Psoas muscle (tissue), 7 donors: ENCODE measurements at regions not wholly inside any gene's neighbourhood (a gene's known extent, or its start where the extent isn't known, plus 50 kb on each side); places are given as distances from the start of the nearest gene placed in this dataset.

ENCODE experiments used
- ATAC-seq, 4 donors: fragments of 200-7000 bp; cut with Tn5 transposase; one replicate each; pipeline ENCODE4 v1.9.1; 2020; ENCODE audit warnings: moderate library complexity in 3 of 4, mild to moderate bottlenecking in 2 of 4
- DNase-seq, 2 donors: peaks; one replicate each; pipeline ENCODE4 v3.0.0-alpha.2; 2020
- H3K27ac ChIP-seq: fragments of 200-600 bp; one replicate; pipeline ENCODE4 v1.8.0; 2022
- H3K27me3 ChIP-seq, 3 donors: fragments of 200-600 bp in 1 of 3; one replicate each; pipeline versions ENCODE4 v1.6.1 to v1.8.0; 2013 to 2022; ENCODE audit warnings: low read length in 2 of 3, mild to moderate bottlenecking in 2 of 3, moderate library complexity in 1 of 3; ENCODE audit not compliant: insufficient read depth in 3 of 3
- H3K36me3 ChIP-seq, 2 donors: fragments of 200-600 bp in 1 of 2; one replicate each; pipeline versions ENCODE4 v1.6.1 to v1.8.0; 2013 to 2022; ENCODE audit warnings: low read depth in 1 of 2, mild to moderate bottlenecking in 1 of 2, moderate library complexity in 1 of 2; ENCODE audit not compliant: insufficient read depth in 1 of 2
- H3K4me1 ChIP-seq: fragments of 200-600 bp; one replicate; pipeline ENCODE4 v1.8.0; 2022
- H3K4me3 ChIP-seq: fragments of 200-600 bp; one replicate; pipeline ENCODE4 v1.8.0; 2022; ENCODE audit warnings: mild to moderate bottlenecking
- H3K9me3 ChIP-seq: fragments of 200-600 bp; one replicate; pipeline ENCODE4 v1.8.0; 2022
- WGBS, 3 donors: extraction: QIAGEN DNeasy Blood & Tissue Kit; methylation state at CpG; one replicate each; pipeline versions ENCODE4 v1.1.6 to v1.1.7; 2013; 5-methylcytosine and 5-hydroxymethylcytosine counted together
- intact Hi-C, 2 donors: fragments of 100-400 bp; cut with DNase I; formaldehyde crosslinking; loops; one replicate each; pipeline versions ENCODE4 v1.11.0 to v1.14.2; 2022
- TF ChIP-seq, protein P1 (sequence below): fragments of 200-600 bp; IDR thresholded peaks from one replicate; pipeline ENCODE4 v1.8.0; 2022; ENCODE audit warnings: antibody characterized with exemption
- donor health status: healthy with polysubstance abuse.
- donor health status: DM: no; HTN: no; CAD: no; lungs with moderate emphysema.
- donor health status: Bipolar disorder and iron deficiency.
- donor health status: healthy.
- donor health status: DM: yes; HTN: yes; CAD: no.
- donor health status: DM: no; HTN: no; CAD: no.
- donor health status: DM: yes; HTN: yes; CAD: no.

GRCh38 chr1:195450794-195451193, 1157.4 kb downstream of the KCNT2 start:
- H3K27me3 ChIP-seq, result no peaks in the 10 kb centered on the region
- H3K36me3 ChIP-seq, result no peaks in the 10 kb centered on the region
- WGBS, 3 donors, result 82 to 85% (median 82%) methylated on average over 2 of the region's 2 CpGs
- no peaks in the 10 kb centered on the region for H3K4me1 ChIP-seq
- TF ChIP-seq, protein P1, sequence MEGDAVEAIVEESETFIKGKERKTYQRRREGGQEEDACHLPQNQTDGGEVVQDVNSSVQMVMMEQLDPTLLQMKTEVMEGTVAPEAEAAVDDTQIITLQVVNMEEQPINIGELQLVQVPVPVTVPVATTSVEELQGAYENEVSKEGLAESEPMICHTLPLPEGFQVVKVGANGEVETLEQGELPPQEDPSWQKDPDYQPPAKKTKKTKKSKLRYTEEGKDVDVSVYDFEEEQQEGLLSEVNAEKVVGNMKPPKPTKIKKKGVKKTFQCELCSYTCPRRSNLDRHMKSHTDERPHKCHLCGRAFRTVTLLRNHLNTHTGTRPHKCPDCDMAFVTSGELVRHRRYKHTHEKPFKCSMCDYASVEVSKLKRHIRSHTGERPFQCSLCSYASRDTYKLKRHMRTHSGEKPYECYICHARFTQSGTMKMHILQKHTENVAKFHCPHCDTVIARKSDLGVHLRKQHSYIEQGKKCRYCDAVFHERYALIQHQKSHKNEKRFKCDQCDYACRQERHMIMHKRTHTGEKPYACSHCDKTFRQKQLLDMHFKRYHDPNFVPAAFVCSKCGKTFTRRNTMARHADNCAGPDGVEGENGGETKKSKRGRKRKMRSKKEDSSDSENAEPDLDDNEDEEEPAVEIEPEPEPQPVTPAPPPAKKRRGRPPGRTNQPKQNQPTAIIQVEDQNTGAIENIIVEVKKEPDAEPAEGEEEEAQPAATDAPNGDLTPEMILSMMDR, result no peak
- intact Hi-C loops, result no loop called here
- DNase-seq (no peak), ATAC-seq (no peak)
- no peak overlapping the region for H3K27ac ChIP-seq
- no peak overlapping the region for H3K4me3 ChIP-seq
- H3K9me3 ChIP-seq, result no peaks in the 10 kb centered on the region

GRCh38 chr1:195439661-195440060, 1168.6 kb downstream of the KCNT2 start:
- 76 to 87% (median 82%) methylated on average over 2 of the region's 2 CpGs for WGBS, 3 donors
- Histone ChIP-seq H3K4me3 (no peak overlapping the region), H3K27ac (no peak overlapping the region), H3K9me3 (no peaks in the 10 kb centered on the region), H3K4me1 (no peaks in the 10 kb centered on the region), H3K27me3 (no peaks in the 10 kb centered on the region), H3K36me3 (no peaks in the 10 kb centered on the region)
- intact Hi-C loops, result no loop called here
- TF ChIP-seq, protein P1, result no peak
- DNase-seq (no peak), ATAC-seq (no peak)

DNA sequence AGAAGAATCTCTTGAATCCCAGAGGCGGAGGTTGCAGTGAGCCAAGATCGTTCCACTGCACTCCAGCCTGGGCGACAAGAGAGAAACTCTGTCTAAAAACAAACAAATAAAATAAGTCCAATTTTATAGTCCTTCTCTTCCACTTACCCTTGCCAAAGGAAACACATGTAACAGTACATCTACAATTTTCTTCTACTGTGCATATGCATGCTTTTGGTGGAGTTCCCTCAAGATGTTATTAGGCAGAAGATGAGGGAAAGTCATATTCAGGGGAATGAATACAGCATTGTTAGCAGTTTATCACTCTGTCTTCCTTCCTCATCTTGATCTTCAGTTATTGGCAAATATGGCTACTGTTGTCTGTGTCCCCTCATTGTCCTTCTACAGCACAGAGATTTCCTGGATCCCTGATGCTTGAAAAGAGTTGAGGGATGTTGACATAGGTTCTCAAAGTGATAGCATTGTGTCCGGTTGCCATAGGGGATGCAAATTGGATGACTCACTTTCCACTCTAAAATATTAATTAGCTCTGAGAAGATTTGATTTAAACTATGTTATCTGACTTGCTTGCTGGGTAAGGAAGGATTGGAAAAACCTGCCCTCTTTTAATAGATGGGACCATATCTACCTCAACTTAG, 1173.6 kb downstream of the KCNT2 start:
- no peaks in the 10 kb centered on the region for H3K36me3 ChIP-seq
- H3K4me1 ChIP-seq, result no peaks in the 10 kb centered on the region
- intact Hi-C loops, result no loop called here
- WGBS, 3 donors, result 80 to 92% (median 84%) methylated on average over 4 of the region's 4 CpGs
- H3K4me3 ChIP-seq, result no peak overlapping the region
- no peaks in the 10 kb centered on the region for H3K9me3 ChIP-seq
- DNase-seq (no peak), ATAC-seq (no peak)
- TF ChIP-seq, protein P1, result no peak
- H3K27ac ChIP-seq, result no peak overlapping the region
- H3K27me3 ChIP-seq, result no peaks in the 10 kb centered on the region

DNA sequence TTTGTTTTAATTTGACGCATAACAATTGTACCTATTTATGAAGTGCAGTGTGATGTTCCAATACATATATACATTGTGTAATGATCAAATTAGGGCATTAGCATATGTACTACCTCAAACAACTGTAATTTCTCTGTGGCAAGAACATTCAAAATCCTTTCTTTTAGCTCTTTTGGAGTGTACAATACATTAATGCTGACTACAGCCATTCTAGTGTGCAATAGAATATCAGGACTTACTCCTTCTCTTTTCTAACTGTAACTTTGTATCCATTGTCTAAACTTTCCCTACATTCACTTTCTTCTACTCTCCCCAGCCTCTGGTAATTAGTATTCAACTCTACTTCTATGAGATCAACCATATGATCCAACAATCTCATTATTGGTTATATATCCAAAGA, 1177.4 kb downstream of the KCNT2 start:
- no peak overlapping the region for H3K27ac ChIP-seq
- H3K4me3 ChIP-seq, result no peak overlapping the region
- WGBS, 3 donors, result 86 to 95% (median 94%) methylated on average over 1 of the region's 1 CpG

More for the DNA sequence above, 1177.4 kb downstream of the KCNT2 start:
- DNase-seq (no peak), ATAC-seq (no peak)
- TF ChIP-seq, protein P1, result no peak
- intact Hi-C loops, result no loop called here
- Histone ChIP-seq H3K27me3 (no peaks in the 10 kb centered on the region), H3K4me1 (no peaks in the 10 kb centered on the region), H3K36me3 (no peaks in the 10 kb centered on the region), H3K9me3 (no peaks in the 10 kb centered on the region)
